DOHH2 (cell line): ENCODE measurements at regions not wholly inside any gene's neighbourhood (a gene's known extent, or its start where the extent isn't known, plus 50 kb on each side); places are given as distances from the start of the nearest gene placed in this dataset.

Experiments used
- H3F3A ChIP-seq: fragments of 200-600 bp; sonication (generic), shearing (Covaris generic); 2 replicates; pipeline ENCODE4 v1.6.0; 2016; ENCODE audit warnings: antibody characterized with exemption, mild to moderate bottlenecking; ENCODE audit not compliant: control insufficient read depth, insufficient read depth
- H3K27ac ChIP-seq: fragments of 200-600 bp; sonication (generic); 2 replicates; pipeline ENCODE4 v1.5.1; 2014; ENCODE audit warnings: low read depth, mild to moderate bottlenecking, low read length, moderate library complexity
- H3K27me3 ChIP-seq: fragments of 200-600 bp; sonication (generic); 2 replicates; pipeline ENCODE4 v1.6.1; 2014; ENCODE audit warnings: mild to moderate bottlenecking, low read length, mixed read lengths; ENCODE audit not compliant: control insufficient read depth
- H3K36me3 ChIP-seq: fragments of 200-600 bp; sonication (generic); 2 replicates; pipeline ENCODE4 v1.6.1; 2014; ENCODE audit warnings: mild to moderate bottlenecking, low read length, moderate library complexity, mixed read lengths; ENCODE audit not compliant: control insufficient read depth
- H3K4me1 ChIP-seq: fragments of 200-600 bp; sonication (generic); 2 replicates; pipeline ENCODE4 v1.6.1; 2014; ENCODE audit warnings: mild to moderate bottlenecking, low read length, mixed read lengths; ENCODE audit not compliant: control insufficient read depth
- H3K4me2 ChIP-seq: fragments of 200-600 bp; sonication (generic); 2 replicates; pipeline ENCODE4 v1.6.0; 2014; ENCODE audit warnings: mild to moderate bottlenecking, low read length, moderate library complexity
- H3K4me3 ChIP-seq: fragments of 200-600 bp; sonication (generic); 2 replicates; pipeline ENCODE4 v1.5.1; 2014; ENCODE audit warnings: mild to moderate bottlenecking, low read length, mixed read lengths
- H3K79me2 ChIP-seq: fragments of 200-600 bp; sonication (generic); 2 replicates; pipeline ENCODE4 v1.6.1; 2014; ENCODE audit warnings: mild to moderate bottlenecking, low read length, mixed read lengths; ENCODE audit not compliant: control insufficient read depth
- H3K9me2 ChIP-seq: fragments of 200-600 bp; sonication (generic); replicated peaks from 2 replicates; pipeline ENCODE4 v1.6.1; 2014; ENCODE audit warnings: mild to moderate bottlenecking, low read length, mixed read lengths; ENCODE audit not compliant: control insufficient read depth
- H3K9me3 ChIP-seq: fragments of 200-600 bp; sonication (generic); 2 replicates; pipeline ENCODE4 v1.6.1; 2014; ENCODE audit warnings: antibody characterized with exemption, low read length, mixed read lengths; ENCODE audit not compliant: control insufficient read depth, insufficient read depth
- H4K20me1 ChIP-seq: fragments of 200-600 bp; sonication (generic); 2 replicates; pipeline ENCODE4 v1.6.0; 2014; ENCODE audit warnings: low read depth, mild to moderate bottlenecking, antibody characterized with exemption, low read length, moderate library complexity; ENCODE audit not compliant: control insufficient read depth, insufficient read depth
- CTCF ChIP-seq: fragments of 200-600 bp; sonication (generic); IDR thresholded peaks from one replicate; pipeline ENCODE4 v1.5.1; 2014; ENCODE audit warnings: antibody characterized with exemption, mild to moderate bottlenecking, low read depth, low read length; ENCODE audit not compliant: poor library complexity, severe bottlenecking
- EZH2phosphoT487 ChIP-seq: fragments of 200-600 bp; sonication (generic); IDR thresholded peaks from 2 replicates; pipeline ENCODE4 v1.6.1; 2017; ENCODE audit warnings: borderline replicate concordance, mild to moderate bottlenecking, antibody characterized with exemption, low read length, moderate library complexity, mixed read lengths

- TF ChIP-seq EZH2phosphoT487 (no peak), CTCF (no peak)
- Histone ChIP-seq H3K27ac (no peak overlapping the region), H3F3A (no peaks in the 10 kb centered on the region), H3K9me2 (no peaks in the 10 kb centered on the region), H3K36me3 (no peaks in the 10 kb centered on the region), H3K4me3 (no peak overlapping the region), H3K4me2 (no peak overlapping the region), H3K4me1 (0 out of 2 replicates have a peak, but pooled peaks cover 3% of the 10 kb centered on the region), H3K27me3 (no peaks in the 10 kb centered on the region), H3K79me2 (no peaks in the 10 kb centered on the region), H3K9me3 (no peaks in the 10 kb centered on the region), H4K20me1 (no peaks in the 10 kb centered on the region)
Observed at GRCh38 chr9:2419347-2419746, 202.2 kb upstream of the VLDLR start.

GRCh38 chr9:2420543-2420942, 201.0 kb upstream of the VLDLR start:
- Histone ChIP-seq H3K36me3 (no peaks in the 10 kb centered on the region), H3K4me3 (no peak overlapping the region), H3K27me3 (no peaks in the 10 kb centered on the region), H3K4me2 (no peak overlapping the region), H3K27ac (no peak overlapping the region), H4K20me1 (no peaks in the 10 kb centered on the region), H3K9me2 (no peaks in the 10 kb centered on the region), H3K79me2 (no peaks in the 10 kb centered on the region), H3K4me1 (0 out of 2 replicates have a peak, but pooled peaks cover 3% of the 10 kb centered on the region), H3K9me3 (no peaks in the 10 kb centered on the region), H3F3A (no peaks in the 10 kb centered on the region)
- TF ChIP-seq EZH2phosphoT487 (no peak), CTCF (no peak)

GRCh38 chr9:2424619-2425033, 197.0 kb upstream of the VLDLR start:
- Histone ChIP-seq H3K9me3 (no peaks in the 10 kb centered on the region), H3K4me2 (no peak overlapping the region), H3K4me3 (no peak overlapping the region), H3F3A (no peaks in the 10 kb centered on the region), H3K9me2 (no peaks in the 10 kb centered on the region), H3K4me1 (no peaks in the 10 kb centered on the region), H4K20me1 (no peaks in the 10 kb centered on the region), H3K36me3 (no peaks in the 10 kb centered on the region), H3K79me2 (no peaks in the 10 kb centered on the region), H3K27me3 (no peaks in the 10 kb centered on the region), H3K27ac (no peak overlapping the region)
- TF ChIP-seq EZH2phosphoT487 (no peak), CTCF (no peak)

- Histone ChIP-seq H3K4me1 (no peaks in the 10 kb centered on the region), H3F3A (no peaks in the 10 kb centered on the region), H3K9me3 (no peaks in the 10 kb centered on the region), H3K4me2 (no peak overlapping the region), H3K79me2 (no peaks in the 10 kb centered on the region), H3K36me3 (no peaks in the 10 kb centered on the region), H3K27me3 (no peaks in the 10 kb centered on the region; the same call in 1 of the 2 replicates), H3K27ac (no peak overlapping the region), H3K4me3 (no peak overlapping the region), H3K9me2 (no peaks in the 10 kb centered on the region), H4K20me1 (no peaks in the 10 kb centered on the region)
- TF ChIP-seq EZH2phosphoT487 (no peak), CTCF (no peak)
Observed at GRCh38 chr9:2425676-2426075, 195.9 kb upstream of the VLDLR start.
